8988T (cell line): ENCODE measurements at regions not wholly inside any gene's neighbourhood (a gene's known extent, or its start where the extent isn't known, plus 50 kb on each side); places are given as distances from the start of the nearest gene placed in this dataset.

Source experiments
- DNase-seq: peaks from one replicate; pipeline ENCODE4 v3.0.0; 2011

GRCh38 chr12:93256256-93256969 lies 121.3 kb upstream of the NUDT4 start:
- DNase-seq: no peak

GRCh38 chr12:93261505-93262094 lies 116.1 kb upstream of the NUDT4 start:
- no peak for DNase-seq

GRCh38 chr12:93272997-93273396 lies 104.7 kb upstream of the NUDT4 start:
- DNase-seq: no peak

GRCh38 chr12:93273834-93274564 lies 103.7 kb upstream of the NUDT4 start:
- no peak for DNase-seq

DNA sequence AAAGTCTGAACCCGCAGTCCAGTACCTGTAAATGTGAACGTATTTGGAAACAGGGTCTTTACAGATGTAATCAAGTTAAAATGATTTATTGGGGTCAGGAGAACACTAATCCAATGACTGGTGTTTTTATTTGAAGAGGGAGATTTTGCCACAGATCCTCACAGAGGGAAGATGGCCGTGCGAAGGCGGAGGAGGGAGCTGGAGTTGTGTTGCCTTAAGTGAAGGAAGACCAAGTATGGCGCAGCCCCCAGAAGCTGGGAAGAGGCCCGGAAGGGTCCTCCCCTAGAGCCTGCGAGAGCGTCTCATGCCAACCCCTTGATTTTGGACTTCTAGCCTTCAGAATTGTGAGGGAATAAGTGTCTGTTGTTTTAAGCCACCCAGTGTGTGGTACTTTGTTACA lies 102.8 kb upstream of the NUDT4 start:
- no peak for DNase-seq

- no peak for DNase-seq
Observed at GRCh38 chr12:93275589-93275988, 102.1 kb upstream of the NUDT4 start.

GRCh38 chr12:93279565-93280412 lies 97.9 kb upstream of the NUDT4 start:
- DNase-seq: no peak

DNA sequence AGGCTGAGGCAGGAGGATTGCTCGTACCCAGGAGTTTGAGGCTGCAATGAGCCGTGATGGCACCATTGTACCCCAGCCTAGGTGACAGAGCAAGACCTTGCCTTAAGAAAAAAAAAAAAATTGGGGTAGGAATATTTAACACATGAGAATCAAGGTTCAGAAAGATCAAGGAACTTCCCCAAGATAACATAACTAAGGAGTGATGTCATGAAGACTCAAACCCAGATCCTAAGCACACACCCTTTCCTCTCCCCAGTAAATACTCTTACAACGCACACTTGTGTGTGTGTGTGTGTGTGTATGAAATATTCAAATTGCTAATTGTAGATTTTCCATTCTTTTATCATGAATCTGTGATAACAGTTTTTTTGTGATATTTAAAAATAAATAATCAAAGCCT lies 90.6 kb upstream of the NUDT4 start:
- no peak for DNase-seq

DNA sequence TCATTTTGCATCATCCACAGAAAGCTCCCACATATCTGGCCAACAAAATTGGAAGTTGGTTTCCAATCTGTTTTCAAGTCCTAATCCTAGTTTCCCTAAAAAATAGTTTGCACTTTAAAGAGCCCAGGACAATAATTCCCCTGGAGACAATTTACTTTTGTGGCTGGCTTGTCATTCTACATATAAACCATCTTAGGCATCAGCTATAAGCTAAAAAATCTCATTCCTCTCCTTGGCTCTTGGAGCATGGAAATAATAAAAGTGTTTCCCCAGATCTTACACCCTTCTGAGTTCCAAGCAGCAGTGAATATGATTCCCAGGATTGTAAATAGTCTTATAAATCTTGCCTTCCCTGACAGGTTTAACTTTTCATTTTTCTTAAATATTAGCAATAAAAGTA lies 89.1 kb upstream of the NUDT4 start:
- DNase-seq: no peak

DNA sequence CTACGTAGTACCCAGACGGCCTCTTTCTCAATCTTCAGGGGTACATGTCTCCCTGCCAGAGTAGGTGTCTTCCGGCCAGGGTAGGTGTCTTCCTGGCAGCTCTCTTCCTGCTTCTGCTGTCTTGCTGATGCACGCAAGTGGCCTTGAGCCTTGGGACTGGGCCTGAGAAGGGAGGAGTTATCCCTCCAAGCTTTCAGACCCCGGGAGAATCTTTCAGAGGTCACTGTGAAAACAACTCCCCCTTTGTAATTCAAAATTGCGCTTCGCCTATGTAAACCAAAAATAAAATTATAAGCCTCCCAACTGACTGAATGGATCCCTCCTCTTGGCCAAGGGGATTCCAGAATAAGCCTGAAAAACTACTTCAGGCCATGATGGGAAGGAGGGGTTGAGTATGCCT lies 87.3 kb upstream of the NUDT4 start:
- no peak for DNase-seq

GRCh38 chr12:93292213-93292612 lies 85.5 kb upstream of the NUDT4 start:
- DNase-seq: no peak

GRCh38 chr12:93292731-93293566 lies 84.8 kb upstream of the NUDT4 start:
- DNase-seq: no peak

DNA sequence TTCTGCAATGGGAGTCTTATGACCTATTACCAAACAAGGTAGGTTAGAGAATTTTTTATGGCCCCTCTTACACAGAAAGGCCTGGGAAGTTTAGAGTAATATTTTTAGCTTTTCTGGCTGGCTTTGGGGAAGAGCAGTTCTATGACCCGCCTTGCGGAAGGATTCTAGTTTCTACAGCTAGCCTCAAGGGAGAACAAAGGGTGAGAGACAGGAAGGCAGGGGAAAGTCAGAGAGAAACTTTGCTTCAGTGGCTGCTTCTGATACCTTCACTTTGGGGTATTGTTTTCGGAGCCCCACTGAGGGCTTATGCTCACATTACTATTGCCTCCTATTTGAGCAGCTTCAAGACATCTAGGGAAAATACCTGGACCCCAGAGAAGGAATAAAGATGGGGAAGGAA lies 80.7 kb upstream of the NUDT4 start:
- no peak for DNase-seq

DNA sequence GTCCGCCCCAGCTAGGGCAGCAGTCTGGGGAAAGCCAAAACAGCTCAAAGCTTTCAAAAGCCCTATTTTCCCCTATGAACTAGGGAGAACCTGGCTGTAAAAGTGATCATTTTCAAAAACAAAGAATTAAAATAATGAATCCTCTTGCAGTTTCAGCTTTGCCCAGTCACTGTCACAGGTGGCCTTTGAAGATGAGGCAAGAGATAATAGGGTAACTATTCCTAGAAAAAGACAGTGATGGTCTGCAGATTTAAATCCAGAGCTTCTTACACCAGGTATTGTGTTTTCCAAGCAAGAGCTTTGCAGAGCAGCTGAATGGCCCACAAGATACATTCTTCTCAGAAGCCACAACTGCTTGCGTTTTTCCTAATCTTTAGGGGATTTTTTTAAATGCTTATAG lies 80.2 kb upstream of the NUDT4 start:
- DNase-seq: no peak

GRCh38 chr12:93299262-93299846 lies 78.4 kb upstream of the NUDT4 start:
- DNase-seq: no peak

- no peak for DNase-seq
Observed at GRCh38 chr12:93300611-93301021, 77.1 kb upstream of the NUDT4 start.

DNA sequence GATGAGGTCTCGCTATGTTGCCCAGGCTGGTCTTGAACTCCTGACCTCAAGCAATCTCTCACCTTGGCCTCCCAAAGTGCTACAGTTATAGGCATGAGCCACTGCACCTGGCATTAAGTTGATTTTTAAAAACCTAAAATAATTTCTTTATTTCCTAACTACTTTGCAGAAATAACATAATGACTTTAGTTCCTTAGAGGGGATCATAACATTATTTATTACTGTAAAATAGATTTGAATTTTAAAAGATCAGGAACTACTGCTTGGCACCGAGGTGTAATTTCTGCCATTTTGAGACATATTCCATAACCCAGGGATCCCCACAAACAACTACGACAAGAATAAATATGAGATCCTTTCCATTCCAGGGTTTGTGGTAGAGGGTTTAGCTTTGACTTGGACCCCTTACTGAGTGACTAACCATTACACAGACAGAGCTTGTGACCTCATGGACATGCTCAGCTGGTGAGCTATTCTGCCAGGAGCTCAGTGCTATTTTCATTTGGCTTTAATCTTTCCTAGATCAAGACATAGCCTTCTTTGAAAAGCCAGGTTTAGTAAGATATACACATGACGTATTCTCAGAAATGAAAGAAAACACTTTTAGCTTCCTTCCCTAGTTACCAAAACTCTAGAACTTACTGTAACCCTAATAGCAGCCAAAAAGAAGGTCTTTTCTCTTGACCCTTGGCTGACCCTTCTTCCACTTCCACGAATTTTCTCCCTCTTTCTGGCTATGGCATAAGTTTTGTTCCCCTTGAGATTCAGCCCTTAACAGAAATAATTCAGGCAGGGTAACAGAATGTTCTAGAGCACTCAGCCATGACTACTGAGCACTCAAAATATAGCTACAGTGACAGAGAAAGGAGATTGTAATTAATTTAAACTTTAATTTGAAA lies 75.1 kb upstream of the NUDT4 start:
- no peak for DNase-seq

GRCh38 chr12:93306636-93307035 lies 71.1 kb upstream of the NUDT4 start:
- no peak for DNase-seq

DNA sequence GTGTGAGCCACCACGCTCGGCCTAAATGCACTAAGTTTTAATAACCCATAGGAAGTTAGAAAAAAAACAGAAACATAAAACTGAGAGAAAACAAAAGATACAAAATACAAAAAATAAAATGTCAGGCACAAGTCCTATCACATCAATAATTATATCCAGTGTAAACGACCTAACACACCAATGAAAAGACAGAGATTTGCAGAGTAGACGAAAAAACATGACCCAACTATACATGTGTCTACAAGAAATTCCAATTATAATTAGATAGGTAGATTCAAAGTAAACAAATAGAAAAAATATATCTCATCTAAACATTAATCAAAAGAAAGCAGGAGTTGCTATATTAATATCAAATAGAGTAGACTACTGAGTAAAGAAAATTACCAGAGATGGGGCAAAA lies 69.4 kb upstream of the NUDT4 start:
- DNase-seq: no peak

- no peak for DNase-seq
Observed at GRCh38 chr12:93311827-93312226, 65.9 kb upstream of the NUDT4 start.

- no peak for DNase-seq
Observed at GRCh38 chr12:93314177-93314497, 63.6 kb upstream of the NUDT4 start.
